ENCODE measurements at regions not wholly inside any gene's neighbourhood (a gene's known extent, or its start where the extent isn't known, plus 50 kb on each side); places are given as distances from the start of the nearest gene placed in this dataset.

DNA sequence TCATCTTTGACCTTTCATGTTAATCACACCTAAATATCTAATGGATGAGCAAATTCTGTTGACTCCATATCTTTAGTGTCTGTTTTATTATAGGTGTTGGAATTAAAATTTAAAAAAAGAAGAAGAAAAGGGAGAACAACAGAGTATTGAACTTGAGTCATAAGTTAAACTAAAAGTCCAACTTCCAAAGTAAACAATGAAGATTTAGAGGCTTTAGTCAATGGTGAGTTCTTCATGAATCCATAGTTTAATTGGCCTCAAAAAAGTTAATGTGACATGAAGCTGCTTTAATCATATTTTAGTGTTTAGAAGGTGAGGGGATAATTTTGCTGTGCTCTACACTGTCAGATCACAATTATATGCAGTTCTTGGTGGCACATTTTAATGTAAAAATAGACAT lies 288.2 kb upstream of the RORA start:
- TF ChIP-seq EZH2phosphoT487 (IDR thresholded peaks at IDR 0.05; ENCODE audit: insufficient read depth, low read depth) (no peak), EZH2 (IDR thresholded peaks at IDR 0.05; ENCODE audit: insufficient read depth, poor library complexity, severe bottlenecking) (no peak)
